ENCODE measurements at regions not wholly inside any gene's neighbourhood (a gene's known extent, or its start where the extent isn't known, plus 50 kb on each side); places are given as distances from the start of the nearest gene placed in this dataset.

DNA sequence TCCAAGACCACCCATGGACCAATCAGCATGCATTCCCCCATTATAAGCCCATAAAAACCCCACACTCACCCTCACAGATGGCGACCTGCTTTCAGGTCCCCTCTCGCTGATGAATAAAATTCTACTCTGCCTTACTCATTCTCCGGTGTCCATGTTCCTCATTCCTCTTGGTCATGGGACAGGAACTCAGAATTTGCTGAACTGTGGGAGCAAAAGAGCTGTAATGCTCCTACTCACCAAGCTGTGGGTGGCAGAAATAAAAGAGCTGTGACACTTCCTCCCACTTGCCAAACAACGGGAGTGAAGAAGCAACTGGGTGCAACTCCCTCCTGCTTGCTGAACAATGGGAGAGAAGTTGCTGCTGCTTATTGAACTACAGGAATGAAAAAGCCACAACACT is 168.5 kb upstream of the PCDH18 start:
- DNase-seq (ENCODE audit: low read depth) (no peak), FAIRE-seq (no peak)
- H3K27me3 ChIP-seq (ENCODE audit: control insufficient read depth, insufficient read depth, low read length) = no peaks in the 10 kb centered on the region
- no peak overlapping the region for H3K4me3 ChIP-seq (ENCODE audit: low read depth, low read length)
- TF ChIP-seq, protein P1, sequence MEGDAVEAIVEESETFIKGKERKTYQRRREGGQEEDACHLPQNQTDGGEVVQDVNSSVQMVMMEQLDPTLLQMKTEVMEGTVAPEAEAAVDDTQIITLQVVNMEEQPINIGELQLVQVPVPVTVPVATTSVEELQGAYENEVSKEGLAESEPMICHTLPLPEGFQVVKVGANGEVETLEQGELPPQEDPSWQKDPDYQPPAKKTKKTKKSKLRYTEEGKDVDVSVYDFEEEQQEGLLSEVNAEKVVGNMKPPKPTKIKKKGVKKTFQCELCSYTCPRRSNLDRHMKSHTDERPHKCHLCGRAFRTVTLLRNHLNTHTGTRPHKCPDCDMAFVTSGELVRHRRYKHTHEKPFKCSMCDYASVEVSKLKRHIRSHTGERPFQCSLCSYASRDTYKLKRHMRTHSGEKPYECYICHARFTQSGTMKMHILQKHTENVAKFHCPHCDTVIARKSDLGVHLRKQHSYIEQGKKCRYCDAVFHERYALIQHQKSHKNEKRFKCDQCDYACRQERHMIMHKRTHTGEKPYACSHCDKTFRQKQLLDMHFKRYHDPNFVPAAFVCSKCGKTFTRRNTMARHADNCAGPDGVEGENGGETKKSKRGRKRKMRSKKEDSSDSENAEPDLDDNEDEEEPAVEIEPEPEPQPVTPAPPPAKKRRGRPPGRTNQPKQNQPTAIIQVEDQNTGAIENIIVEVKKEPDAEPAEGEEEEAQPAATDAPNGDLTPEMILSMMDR (IDR thresholded peaks at IDR 0.05; ENCODE audit: insufficient read depth, low read length, severe bottlenecking) = no peak
- no peaks in the 10 kb centered on the region for H3K36me3 ChIP-seq (ENCODE audit: control insufficient read depth, insufficient read depth, low read length)

DNA sequence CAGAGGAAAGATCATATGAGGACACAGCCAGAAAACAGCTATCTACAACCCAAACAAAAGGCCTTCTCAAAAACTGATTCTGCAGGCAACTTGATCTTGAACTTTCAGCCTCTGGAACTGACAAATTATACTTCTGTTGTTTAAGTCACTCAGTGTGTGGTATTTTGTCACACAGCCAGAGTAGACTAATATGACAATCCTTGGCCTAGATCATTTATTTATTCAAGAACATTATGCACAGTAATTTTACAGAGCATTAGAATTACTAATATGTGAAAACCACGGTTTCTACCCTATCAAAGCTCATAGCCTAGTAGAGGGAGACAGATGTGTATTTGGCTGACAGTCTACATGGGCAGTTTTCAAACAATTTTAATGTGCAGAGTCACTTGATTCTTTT is 167.8 kb upstream of the PCDH18 start:
- no peaks in the 10 kb centered on the region for H3K36me3 ChIP-seq (ENCODE audit: control insufficient read depth, insufficient read depth, low read length)
- H3K4me3 ChIP-seq (ENCODE audit: low read depth, low read length) = no peak overlapping the region
- TF ChIP-seq, protein P1 (IDR thresholded peaks at IDR 0.05; ENCODE audit: insufficient read depth, low read length, severe bottlenecking) = no peak
- DNase-seq (ENCODE audit: low read depth) (no peak), FAIRE-seq (no peak)
- H3K27me3 ChIP-seq (ENCODE audit: control insufficient read depth, insufficient read depth, low read length) = no peaks in the 10 kb centered on the region

DNA sequence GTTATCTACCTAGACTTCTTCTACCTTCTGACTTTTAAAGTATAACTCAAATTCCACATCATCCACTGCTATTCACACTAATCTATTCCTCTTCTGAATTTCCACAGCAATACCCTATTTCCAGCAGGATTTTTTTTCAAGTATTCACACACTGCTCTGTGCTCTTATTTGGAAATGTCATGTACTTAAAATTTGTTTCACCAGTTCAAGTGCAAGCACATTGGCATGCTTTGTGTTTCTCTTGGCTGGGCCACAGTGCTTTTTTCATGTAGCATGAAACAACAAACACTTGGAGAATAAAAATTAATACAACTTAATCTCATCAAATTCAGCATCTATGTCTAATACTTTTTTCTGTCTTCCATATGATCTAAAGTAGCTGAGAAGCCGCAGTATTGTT is 161.8 kb upstream of the PCDH18 start:
- Histone ChIP-seq H3K36me3 (ENCODE audit: control insufficient read depth, insufficient read depth, low read length) (no peaks in the 10 kb centered on the region), H3K4me3 (ENCODE audit: low read depth, low read length) (no peak overlapping the region), H3K27me3 (ENCODE audit: control insufficient read depth, insufficient read depth, low read length) (no peaks in the 10 kb centered on the region)
- FAIRE-seq (no peak), DNase-seq (ENCODE audit: low read depth) (no peak)
- TF ChIP-seq, protein P1 (IDR thresholded peaks at IDR 0.05; ENCODE audit: insufficient read depth, low read length, severe bottlenecking) = no peak

DNA sequence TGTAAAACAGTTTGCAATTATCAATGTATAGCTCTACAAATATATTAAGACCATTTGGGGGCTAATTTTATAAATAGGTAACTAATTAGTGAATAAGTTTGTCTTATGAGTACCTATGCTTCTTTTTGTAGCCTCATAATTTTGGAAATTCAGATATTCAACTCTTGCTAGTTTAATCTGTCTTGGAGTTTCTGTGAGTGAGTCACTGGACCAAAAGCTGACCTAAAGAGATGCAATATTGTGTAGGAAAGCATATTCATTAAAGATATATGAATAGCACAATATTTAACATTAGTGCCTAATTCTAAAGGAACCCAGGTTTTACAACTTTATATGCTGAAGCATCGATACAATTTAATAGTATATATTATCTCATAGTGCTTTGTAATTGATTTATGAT is 161.3 kb upstream of the PCDH18 start:
- Histone ChIP-seq H3K27me3 (ENCODE audit: control insufficient read depth, insufficient read depth, low read length) (no peaks in the 10 kb centered on the region), H3K4me3 (ENCODE audit: low read depth, low read length) (no peak overlapping the region), H3K36me3 (ENCODE audit: control insufficient read depth, insufficient read depth, low read length) (no peaks in the 10 kb centered on the region)
- DNase-seq (ENCODE audit: low read depth) (no peak), FAIRE-seq (no peak)
- TF ChIP-seq, protein P1 (IDR thresholded peaks at IDR 0.05; ENCODE audit: insufficient read depth, low read length, severe bottlenecking) = no peak

DNA sequence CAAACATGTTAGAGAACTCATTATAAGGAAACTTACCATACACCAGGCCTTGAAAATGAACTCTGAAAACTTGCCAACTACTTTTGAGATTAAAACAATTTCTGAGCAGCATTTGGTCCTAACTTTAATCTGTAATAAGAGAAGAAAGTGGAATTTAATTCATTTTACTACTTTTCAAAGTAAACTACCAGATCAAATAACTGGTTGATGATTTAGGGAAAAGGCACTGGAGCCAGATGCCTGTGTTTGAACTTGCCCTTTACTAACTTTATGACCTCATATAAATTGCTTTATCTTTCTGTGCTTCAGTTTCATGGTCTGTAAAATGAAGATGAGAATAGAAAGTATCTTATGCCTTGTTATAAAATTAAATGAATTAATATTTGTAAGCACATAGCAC is 159.9 kb upstream of the PCDH18 start:
- no peak for FAIRE-seq
- DNase-seq (ENCODE audit: low read depth) = peak; percentile 21
- no peaks in the 10 kb centered on the region for H3K36me3 ChIP-seq (ENCODE audit: control insufficient read depth, insufficient read depth, low read length)
- TF ChIP-seq, protein P1 (IDR thresholded peaks at IDR 0.05; ENCODE audit: insufficient read depth, low read length, severe bottlenecking) = no peak
- H3K4me3 ChIP-seq (ENCODE audit: low read depth, low read length) = no peak overlapping the region
- no peaks in the 10 kb centered on the region for H3K27me3 ChIP-seq (ENCODE audit: control insufficient read depth, insufficient read depth, low read length)

DNA sequence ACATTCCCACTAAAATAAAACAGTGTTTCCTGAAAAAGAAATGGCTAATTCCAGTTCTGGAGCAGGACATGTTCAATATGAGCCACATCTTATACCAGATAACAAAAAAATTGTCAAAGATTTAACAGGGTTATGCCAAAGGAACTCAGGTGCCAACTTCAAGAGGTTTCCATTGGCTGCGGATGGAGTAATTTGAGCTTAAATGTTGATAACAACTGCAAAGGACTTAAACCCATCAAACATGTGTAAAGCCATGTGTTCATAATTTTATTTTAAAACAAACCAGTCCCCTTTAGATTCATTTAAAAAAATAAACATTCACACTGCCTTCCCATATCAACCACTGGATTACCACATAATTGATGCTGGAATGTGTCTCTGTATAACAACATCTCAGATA is 156.4 kb upstream of the PCDH18 start:
- no peak for DNase-seq (ENCODE audit: low read depth)
- H3K27me3 ChIP-seq (ENCODE audit: control insufficient read depth, insufficient read depth, low read length) = no peaks in the 10 kb centered on the region
- H3K36me3 ChIP-seq (ENCODE audit: control insufficient read depth, insufficient read depth, low read length) = no peaks in the 10 kb centered on the region
- no peak for FAIRE-seq
- TF ChIP-seq, protein P1 (IDR thresholded peaks at IDR 0.05; ENCODE audit: insufficient read depth, low read length, severe bottlenecking) = no peak
- H3K4me3 ChIP-seq (ENCODE audit: low read depth, low read length) = no peak overlapping the region

Measured in bronchial epithelial cell (primary cell).